ENCODE measurements at regions not wholly inside any gene's neighbourhood (a gene's known extent, or its start where the extent isn't known, plus 50 kb on each side); places are given as distances from the start of the nearest gene placed in this dataset.

- no peaks in the 10 kb centered on the region for H3K27me3 ChIP-seq (ENCODE audit: insufficient read depth, poor library complexity, severe bottlenecking)
- DNase-seq (ENCODE audit: low read depth in 1 of 2, low spot score in 1 of 2), result peak in 1 of 2 experiments; percentile 13
These were observed 71.4 kb upstream of the GLS start for GRCh38 chr2:190809139-190809764.

GRCh38 chr2:190809876-190810525 is 70.6 kb upstream of the GLS start:
- no peak overlapping the region for H3K27ac ChIP-seq (replicated peaks)
- no peaks in the 10 kb centered on the region for H3K27me3 ChIP-seq (ENCODE audit: insufficient read depth, poor library complexity, severe bottlenecking)
- H3K4me3 ChIP-seq (replicated peaks; ENCODE audit: insufficient read depth, low read length), result no peak overlapping the region
- DNase-seq (ENCODE audit: low read depth in 1 of 2, low spot score in 1 of 2), result no peak
- TF ChIP-seq POLR2AphosphoS5 (IDR thresholded peaks at IDR 0.05; ENCODE audit: low read depth) (no peak), GABPA (IDR thresholded peaks at IDR 0.05; ENCODE audit: low read depth) (no peak), REST (IDR thresholded peaks at IDR 0.05; ENCODE audit: insufficient replicate concordance, low read depth) (no peak), SPI1 (IDR thresholded peaks at IDR 0.05; ENCODE audit: borderline replicate concordance, low read depth) (no peak), CTCF (IDR thresholded peaks at IDR 0.05; ENCODE audit: insufficient read depth, low read length) (no peak)

More at GRCh38 chr2:190809139-190809764, 71.4 kb upstream of the GLS start:
- H3K27ac ChIP-seq (replicated peaks), result no peak overlapping the region
- TF ChIP-seq CTCF (IDR thresholded peaks at IDR 0.05; ENCODE audit: insufficient read depth, low read length) (no peak), POLR2AphosphoS5 (IDR thresholded peaks at IDR 0.05; ENCODE audit: low read depth) (no peak), GABPA (IDR thresholded peaks at IDR 0.05; ENCODE audit: low read depth) (no peak), REST (IDR thresholded peaks at IDR 0.05; ENCODE audit: insufficient replicate concordance, low read depth) (no peak), SPI1 (IDR thresholded peaks at IDR 0.05; ENCODE audit: borderline replicate concordance, low read depth) (no peak)
- no peak overlapping the region for H3K4me3 ChIP-seq (replicated peaks; ENCODE audit: insufficient read depth, low read length)

- no peaks in the 10 kb centered on the region for H3K27me3 ChIP-seq (ENCODE audit: insufficient read depth, poor library complexity, severe bottlenecking)
- no peak overlapping the region for H3K4me3 ChIP-seq (replicated peaks; ENCODE audit: insufficient read depth, low read length)
- no peak for TF ChIP-seq CTCF (IDR thresholded peaks at IDR 0.05; ENCODE audit: insufficient read depth, low read length)
- no peak for DNase-seq (ENCODE audit: low read depth in 1 of 2, low spot score in 1 of 2)
- H3K27ac ChIP-seq (replicated peaks), result no peak overlapping the region
These were observed 69.5 kb upstream of the GLS start for GRCh38 chr2:190810981-190811587.

Data from HL-60 (cell line).